ENCODE measurements at regions not wholly inside any gene's neighbourhood (a gene's known extent, or its start where the extent isn't known, plus 50 kb on each side); places are given as distances from the start of the nearest gene placed in this dataset.

- Histone ChIP-seq H3K36me3 (ENCODE audit: control insufficient read depth, insufficient read depth, low read length) (no peaks in the 10 kb centered on the region), H3K4me1 (no peaks in the 10 kb centered on the region), H3K27me3 (replicated peaks; ENCODE audit: control insufficient read depth, insufficient read depth, low read length) (no peaks in the 10 kb centered on the region), H3K9me3 (no peaks in the 10 kb centered on the region), H3K4me3 (ENCODE audit: low read depth, low read length) (no peak overlapping the region)
- no peak overlapping the region for H3K4me3 Mint-ChIP-seq (ENCODE audit: unreplicated experiment)
- intact Hi-C loops (cut with micrococcal nuclease; ENCODE audit: unreplicated experiment): no loop called here
- BruUV-seq (replicated peaks): no TSS peak
- CTCF ChIA-PET: no interaction called here
- H3K27ac Mint-ChIP-seq (ENCODE audit: unreplicated experiment): no peak overlapping the region
- H3K9me3 Mint-ChIP-seq (ENCODE audit: unreplicated experiment): no peaks in the 10 kb centered on the region
- TF ChIP-seq CTCF (IDR thresholded peaks at IDR 0.05; ENCODE audit: insufficient read depth in 1 of 2, low read depth in 1 of 2, low read length in 1 of 2, severe bottlenecking in 1 of 2, unreplicated experiment in 1 of 2): no peak
- H3K27me3 Mint-ChIP-seq (ENCODE audit: insufficient read depth, unreplicated experiment): no peaks in the 10 kb centered on the region
- no peaks in the 10 kb centered on the region for H3K4me1 Mint-ChIP-seq (ENCODE audit: low read depth, unreplicated experiment)
- DNase-seq: no peak
- no peaks in the 10 kb centered on the region for H3K36me3 Mint-ChIP-seq (ENCODE audit: insufficient read depth, unreplicated experiment)
- POLR2A ChIA-PET: no interaction called here
These were observed 386.5 kb upstream of the SLC39A10 start for GRCh38 chr2:195270466-195271039.

GRCh38 chr2:195269220-195269619 is 387.8 kb upstream of the SLC39A10 start:
- no peaks in the 10 kb centered on the region for H3K36me3 ChIP-seq (ENCODE audit: control insufficient read depth, insufficient read depth, low read length)
- H3K4me3 Mint-ChIP-seq (ENCODE audit: unreplicated experiment): no peak overlapping the region
- H3K4me1 ChIP-seq: no peaks in the 10 kb centered on the region
- no peak overlapping the region for H3K27ac Mint-ChIP-seq (ENCODE audit: unreplicated experiment)
- ChIA-PET POLR2A (no interaction called here), CTCF (no interaction called here)
- no TSS peak for BruUV-seq (replicated peaks)
- H3K4me1 Mint-ChIP-seq (ENCODE audit: low read depth, unreplicated experiment): no peaks in the 10 kb centered on the region
- intact Hi-C loops (cut with micrococcal nuclease; ENCODE audit: unreplicated experiment): no loop called here
- no peaks in the 10 kb centered on the region for H3K36me3 Mint-ChIP-seq (ENCODE audit: insufficient read depth, unreplicated experiment)
- no peak overlapping the region for H3K4me3 ChIP-seq (ENCODE audit: low read depth, low read length)
- no peaks in the 10 kb centered on the region for H3K27me3 Mint-ChIP-seq (ENCODE audit: insufficient read depth, unreplicated experiment)
- DNase-seq: no peak
- no peak for TF ChIP-seq CTCF (IDR thresholded peaks at IDR 0.05; ENCODE audit: insufficient read depth in 1 of 2, low read depth in 1 of 2, low read length in 1 of 2, severe bottlenecking in 1 of 2, unreplicated experiment in 1 of 2)
- H3K9me3 Mint-ChIP-seq (ENCODE audit: unreplicated experiment): no peaks in the 10 kb centered on the region
- no peaks in the 10 kb centered on the region for H3K27me3 ChIP-seq (replicated peaks; ENCODE audit: control insufficient read depth, insufficient read depth, low read length)
- H3K9me3 ChIP-seq: no peaks in the 10 kb centered on the region

GRCh38 chr2:195257979-195258378 is 399.0 kb upstream of the SLC39A10 start:
- no peak overlapping the region for H3K4me3 ChIP-seq (ENCODE audit: low read depth, low read length)

More at GRCh38 chr2:195257979-195258378, 399.0 kb upstream of the SLC39A10 start:
- no peaks in the 10 kb centered on the region for H3K27me3 Mint-ChIP-seq (ENCODE audit: insufficient read depth, unreplicated experiment)
- no peak overlapping the region for H3K4me3 Mint-ChIP-seq (ENCODE audit: unreplicated experiment)
- POLR2A ChIA-PET: no interaction called here
- Histone ChIP-seq H3K36me3 (ENCODE audit: control insufficient read depth, insufficient read depth, low read length) (no peaks in the 10 kb centered on the region), H3K27me3 (replicated peaks; ENCODE audit: control insufficient read depth, insufficient read depth, low read length) (no peaks in the 10 kb centered on the region), H3K9me3 (peaks cover 11% of the 10 kb centered on the region; the same call in 1 of the 2 replicates), H3K4me1 (no peaks in the 10 kb centered on the region)
- TF ChIP-seq CTCF (IDR thresholded peaks at IDR 0.05; ENCODE audit: insufficient read depth in 1 of 2, low read depth in 1 of 2, low read length in 1 of 2, severe bottlenecking in 1 of 2, unreplicated experiment in 1 of 2): no peak
- no peaks in the 10 kb centered on the region for H3K9me3 Mint-ChIP-seq (ENCODE audit: unreplicated experiment)
- CTCF ChIA-PET: no interaction called here
- no peak for DNase-seq
- no peaks in the 10 kb centered on the region for H3K36me3 Mint-ChIP-seq (ENCODE audit: insufficient read depth, unreplicated experiment)
- intact Hi-C loops (cut with micrococcal nuclease; ENCODE audit: unreplicated experiment): no loop called here
- H3K27ac Mint-ChIP-seq (ENCODE audit: unreplicated experiment): no peak overlapping the region
- BruUV-seq (replicated peaks): no TSS peak
- H3K4me1 Mint-ChIP-seq (ENCODE audit: low read depth, unreplicated experiment): no peaks in the 10 kb centered on the region
